ENCODE measurements at regions not wholly inside any gene's neighbourhood (a gene's known extent, or its start where the extent isn't known, plus 50 kb on each side); places are given as distances from the start of the nearest gene placed in this dataset.

DNA sequence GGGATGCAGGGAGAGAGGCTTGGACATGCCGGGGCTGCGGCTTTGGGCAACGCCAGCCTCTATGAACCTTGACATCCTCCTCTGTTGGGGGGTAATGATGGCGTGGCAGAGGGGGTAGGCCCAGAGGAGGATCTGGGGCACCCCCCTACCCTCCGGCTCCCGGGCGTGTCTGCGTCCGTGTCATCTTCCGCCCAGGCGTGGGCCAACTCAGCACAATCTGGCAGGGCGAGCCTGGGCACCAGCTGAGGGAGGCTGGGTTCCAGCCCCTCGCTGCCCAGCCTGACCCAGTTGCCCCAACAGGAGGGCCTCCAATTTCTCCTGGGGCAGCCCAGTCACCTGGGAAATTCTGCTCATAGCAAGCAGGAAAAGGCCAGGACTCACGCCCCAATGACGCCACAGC, 62.9 kb upstream of the IL17B start:
- intact Hi-C loops (cut with DNase I, micrococcal nuclease), result loop anchor here in 1 of 2 donors (5.0 kb wide), 2 partner anchors 120 to 125 kb away; no protein-coding TSS in a partner anchor
- DNase-seq, result peak in 1 of 2 donors; percentile 31
- peak; percentile 24 for ATAC-seq

DNA sequence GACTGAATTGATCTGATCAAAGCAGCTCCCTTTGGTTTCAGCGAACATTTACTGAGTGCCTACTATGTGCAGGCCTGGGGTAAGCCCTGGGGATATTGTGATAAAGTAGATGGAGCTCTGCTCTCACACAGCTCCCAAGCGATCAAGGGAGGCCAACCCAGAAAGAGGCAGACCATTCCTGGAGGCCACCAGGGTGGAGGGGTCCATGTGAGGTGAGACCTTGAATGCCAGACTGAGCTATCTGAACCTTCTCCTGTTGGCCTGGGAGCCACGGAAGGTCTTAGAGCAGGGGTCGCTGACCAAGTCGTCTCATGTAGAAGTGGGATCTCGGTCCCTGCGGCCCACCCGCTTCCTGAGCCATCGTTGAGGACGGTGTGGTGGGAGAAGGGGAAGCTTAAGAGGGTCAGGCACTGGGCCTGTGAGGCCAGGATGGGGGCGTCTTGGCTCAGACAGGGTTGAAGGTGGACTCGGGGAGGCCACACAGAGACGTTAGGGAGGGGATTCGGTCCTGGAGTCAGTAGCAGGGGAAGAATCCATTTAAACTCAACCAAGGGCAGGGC, 62.2 kb upstream of the IL17B start:
- no peak for ATAC-seq
- no peak for DNase-seq
- intact Hi-C loops (cut with DNase I, micrococcal nuclease), result loop anchor here in 1 of 2 donors (5.0 kb wide), 2 partner anchors 121 to 124 kb away; no protein-coding TSS in a partner anchor

DNA sequence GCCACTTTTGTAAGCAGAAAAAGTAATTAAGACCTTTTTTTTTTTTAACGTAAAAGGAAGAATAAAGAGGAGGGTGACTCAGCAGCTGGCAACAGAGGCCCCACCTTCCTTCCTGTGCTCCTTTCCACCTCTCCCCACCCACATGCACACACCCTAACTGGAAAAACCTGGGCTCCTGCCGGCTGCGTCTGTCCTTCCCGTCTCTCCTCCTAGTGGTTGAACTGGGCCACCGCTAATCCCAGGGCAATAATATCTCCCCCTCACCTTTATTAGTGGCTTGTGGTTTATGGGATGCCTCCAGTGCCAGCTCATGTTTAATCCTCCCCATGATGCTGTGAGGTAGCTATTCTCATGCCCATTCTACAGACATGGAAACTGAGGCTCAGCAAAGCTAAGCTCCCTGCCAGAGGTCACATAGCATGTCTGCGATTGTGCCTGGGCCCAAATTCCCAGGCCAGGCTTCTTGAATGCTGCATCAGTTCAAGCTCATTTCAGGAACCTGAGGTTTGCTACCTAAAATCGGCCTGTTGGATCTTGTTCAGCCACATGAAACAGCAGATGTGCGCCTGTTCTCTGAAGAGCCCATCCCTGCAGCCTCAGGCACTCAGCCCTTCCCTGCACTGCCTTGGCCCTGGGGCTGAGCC, 60.9 kb upstream of the IL17B start:
- ATAC-seq (peak; percentile 89), DNase-seq (peak; percentile 78 to 92)
- intact Hi-C loops (cut with DNase I, micrococcal nuclease), result loop anchor here (5.0 to 10.0 kb wide), 4 partner anchors 55 to 123 kb away; partner anchors contain the start of gene IL17B (in 1 of the 2)

DNA sequence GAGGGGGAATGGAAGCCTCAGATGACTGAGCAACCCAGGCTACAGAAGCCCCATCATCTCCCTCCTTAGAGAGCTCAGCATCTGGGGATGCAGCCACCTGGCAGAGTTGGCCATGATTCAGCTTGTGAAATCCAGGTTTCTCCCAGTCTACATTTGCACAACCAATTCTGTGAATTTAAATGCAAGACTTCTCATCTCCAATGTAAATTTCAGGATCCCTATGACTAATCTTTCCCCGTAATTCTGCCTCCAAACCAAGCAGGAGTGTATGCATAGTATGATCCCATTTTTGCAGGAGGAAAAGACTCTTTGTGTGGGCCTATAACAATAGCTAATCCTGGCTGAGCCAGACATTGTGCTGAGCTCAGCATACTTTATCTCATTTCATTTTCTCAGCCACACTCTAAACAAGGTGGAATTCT, 59.6 kb upstream of the IL17B start:
- intact Hi-C loops (cut with DNase I, micrococcal nuclease), result loop anchor here (5.0 to 10.0 kb wide), 3 partner anchors 54 to 124 kb away; partner anchors contain the start of gene IL17B (in 1 of the 2)
- DNase-seq, result no peak

DNA sequence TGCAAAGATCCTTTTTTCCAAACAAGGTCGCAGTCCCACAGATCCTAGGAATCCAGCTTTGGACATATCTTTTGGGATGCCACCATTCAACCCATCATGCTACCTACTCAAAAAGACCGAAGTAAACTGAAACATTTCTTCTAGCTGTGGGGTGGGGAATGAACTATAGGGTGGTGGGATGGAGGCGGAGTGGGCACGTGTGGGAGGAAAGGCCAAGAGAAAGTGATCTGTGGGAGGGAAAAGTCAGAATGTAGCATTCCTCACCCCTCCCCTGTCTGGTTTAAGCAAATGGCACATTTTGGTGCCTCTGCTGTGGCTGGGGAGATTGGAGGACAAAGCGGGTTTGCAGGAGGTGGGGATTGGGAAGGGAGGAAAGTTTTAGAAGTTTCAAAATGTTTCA, 59.2 kb upstream of the IL17B start:
- intact Hi-C loops (cut with DNase I, micrococcal nuclease), result loop anchor here (5.0 to 10.0 kb wide), 3 partner anchors 53 to 124 kb away; partner anchors contain the start of gene IL17B (in 1 of the 2)
- DNase-seq, result no peak
- ATAC-seq, result no peak

More for the DNA sequence above, 59.6 kb upstream of the IL17B start:
- no peak for ATAC-seq

DNA sequence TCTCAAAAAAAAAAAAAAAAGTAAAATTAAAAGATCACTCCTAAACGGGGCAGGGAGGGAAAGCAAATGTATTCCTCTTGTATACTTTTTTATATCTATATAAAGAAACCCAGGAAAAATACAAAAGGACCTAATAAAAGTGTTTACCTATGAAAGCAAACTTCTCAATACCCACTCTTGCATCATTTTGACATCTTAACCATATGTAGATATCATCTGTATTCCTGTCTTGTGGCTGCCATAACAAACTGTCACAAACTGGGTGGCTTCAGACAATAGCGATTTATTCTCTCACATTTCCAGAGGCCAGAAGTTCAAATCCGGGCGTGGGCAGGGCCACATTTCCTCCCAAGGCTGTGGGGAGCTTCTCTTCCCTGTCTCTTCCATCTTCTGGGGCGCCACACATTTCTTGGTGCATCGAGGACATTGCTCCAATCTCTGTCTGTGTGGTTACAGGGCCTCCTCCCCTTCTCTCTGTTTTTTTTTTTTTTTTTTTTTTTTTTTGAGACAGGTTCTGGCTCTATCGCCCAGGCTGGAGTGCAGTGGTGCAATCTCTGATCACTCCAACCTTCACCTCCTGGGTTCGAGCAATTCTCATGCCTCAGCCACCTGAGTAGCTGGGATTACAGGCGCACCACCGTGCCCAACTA, 58.4 kb upstream of the IL17B start:
- no peak for DNase-seq
- intact Hi-C loops (cut with DNase I, micrococcal nuclease), result loop anchor here (5.0 to 10.0 kb wide), 3 partner anchors 53 to 125 kb away; partner anchors contain the start of gene IL17B (in 1 of the 2)
- ATAC-seq, result no peak

DNA sequence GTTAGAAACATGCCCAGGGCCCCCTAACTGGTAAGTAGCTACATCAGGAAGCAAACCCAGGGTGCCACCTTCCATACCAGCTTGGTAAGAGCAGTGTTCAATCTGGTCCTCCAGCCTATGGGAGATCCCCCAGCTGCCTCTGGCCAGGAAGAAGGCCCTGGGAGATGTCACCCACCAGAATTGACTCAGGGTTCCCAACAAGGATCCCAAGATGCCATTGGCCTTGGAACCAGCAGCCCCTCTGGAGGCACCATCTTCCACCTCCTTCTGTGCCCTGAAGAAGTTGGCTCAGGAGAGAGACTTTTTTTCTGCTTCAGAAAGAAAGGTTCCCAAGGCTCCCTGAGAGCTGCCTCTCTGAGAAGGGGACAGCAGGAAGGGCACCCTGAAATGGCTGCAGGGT, 56.6 kb upstream of the IL17B start:
- intact Hi-C loops (cut with DNase I, micrococcal nuclease), result loop anchor here (5.0 to 10.0 kb wide), 3 partner anchors 51 to 127 kb away; partner anchors contain the start of gene IL17B (in 1 of the 2)
- DNase-seq (no peak), ATAC-seq (no peak)

DNA sequence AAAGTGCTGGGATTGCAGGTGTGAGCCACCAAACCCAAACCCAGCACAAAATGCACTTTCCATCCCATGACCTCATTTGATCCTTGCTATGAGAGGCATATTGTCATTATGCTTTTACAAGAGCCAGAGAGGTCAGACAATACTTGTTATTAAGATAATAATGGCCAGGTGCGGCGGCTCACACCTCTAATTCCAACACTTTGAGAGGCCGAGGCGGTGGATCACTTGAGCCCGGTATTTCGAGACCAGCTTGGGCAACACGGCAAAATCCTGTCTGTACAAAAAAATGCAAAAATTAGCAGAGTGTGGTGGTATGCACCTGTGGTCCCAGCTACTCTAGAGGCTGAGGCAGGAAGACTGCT, 55.9 kb upstream of the IL17B start:
- no peak for DNase-seq
- intact Hi-C loops (cut with DNase I, micrococcal nuclease), result loop anchor here (5.0 to 10.0 kb wide), 3 partner anchors 50 to 127 kb away; partner anchors contain the start of gene IL17B (in 1 of the 2)
- no peak for ATAC-seq

DNA sequence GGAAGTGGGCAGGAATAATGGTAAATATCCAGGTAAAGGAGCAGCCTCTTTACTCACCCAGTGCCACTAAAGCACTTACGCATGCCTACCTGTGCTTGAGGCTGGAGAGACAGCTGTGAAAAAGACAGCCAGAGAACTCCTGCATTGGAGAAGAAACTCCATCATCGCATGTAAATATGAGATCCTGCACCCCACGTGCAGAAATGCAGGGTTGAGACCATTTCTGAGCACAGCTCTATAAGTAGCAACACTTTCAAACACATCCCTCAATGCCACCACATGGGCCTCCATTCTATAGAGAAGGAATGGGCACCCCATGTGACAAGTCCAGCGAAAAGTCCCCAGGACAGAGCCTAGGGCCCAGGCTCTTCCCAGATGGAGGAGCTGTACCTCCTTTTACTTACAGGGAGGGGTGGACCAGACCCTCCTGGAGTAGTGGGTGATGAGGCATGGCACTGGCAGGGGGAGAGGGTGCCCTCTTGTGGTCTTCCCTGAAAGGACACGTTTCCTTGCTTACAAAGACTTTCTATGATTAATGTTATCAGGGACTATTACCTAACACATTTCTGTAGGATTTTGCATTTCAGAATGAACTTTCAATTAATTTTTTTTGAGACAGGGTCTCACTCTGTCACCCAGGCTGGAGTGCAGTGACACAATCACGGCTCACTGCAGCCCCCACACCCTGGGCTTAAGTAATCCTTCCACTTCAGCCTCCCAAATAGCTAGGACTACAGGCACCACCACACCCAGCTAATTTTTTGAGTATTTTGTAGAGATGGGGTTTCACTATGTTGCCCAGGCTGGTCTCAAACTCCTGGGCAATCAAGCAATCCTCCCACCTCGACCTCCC, 55.3 kb upstream of the IL17B start:
- DNase-seq (peak in 1 of 2 donors; percentile 69), ATAC-seq (peak; percentile 36)
- intact Hi-C loops (cut with DNase I, micrococcal nuclease), result loop anchor here (5.0 to 10.0 kb wide), 3 partner anchors 50 to 128 kb away; partner anchors contain the start of gene IL17B (in 1 of the 2)

DNA sequence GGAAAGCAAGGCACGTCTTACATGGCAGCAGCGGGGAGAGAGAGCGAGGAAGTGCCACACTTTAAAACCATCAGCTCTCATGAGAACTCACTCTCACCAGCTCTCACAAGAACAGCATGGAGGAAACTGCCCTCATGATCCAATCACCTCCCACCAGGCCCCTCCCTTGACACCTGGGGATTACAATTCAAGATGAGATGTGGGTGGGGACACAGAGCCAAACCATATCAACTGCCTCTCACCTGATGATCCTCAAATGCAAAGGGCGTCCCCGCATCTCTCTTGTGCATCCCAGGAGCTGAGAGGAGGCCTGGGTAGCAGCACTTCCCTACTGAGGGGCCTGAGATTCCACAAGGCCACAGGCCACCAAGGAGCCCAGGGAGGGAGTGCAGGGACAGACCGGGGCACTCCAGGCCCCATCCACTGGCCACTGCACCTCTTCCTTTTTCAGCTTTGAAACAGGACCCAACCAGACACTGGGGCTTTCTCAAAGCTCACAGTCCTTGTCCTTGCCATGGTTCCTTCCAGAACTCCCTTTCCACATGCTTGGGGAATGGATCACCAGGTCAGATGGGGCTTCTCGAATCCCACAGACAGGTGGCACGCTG, 54.5 kb upstream of the IL17B start:
- ATAC-seq, result no peak
- intact Hi-C loops (cut with DNase I, micrococcal nuclease), result loop anchor here (10.0 kb wide), 2 partner anchors 49 to 59 kb away; partner anchors contain the start of gene IL17B (in 1 of the 2)
- DNase-seq, result no peak

DNA sequence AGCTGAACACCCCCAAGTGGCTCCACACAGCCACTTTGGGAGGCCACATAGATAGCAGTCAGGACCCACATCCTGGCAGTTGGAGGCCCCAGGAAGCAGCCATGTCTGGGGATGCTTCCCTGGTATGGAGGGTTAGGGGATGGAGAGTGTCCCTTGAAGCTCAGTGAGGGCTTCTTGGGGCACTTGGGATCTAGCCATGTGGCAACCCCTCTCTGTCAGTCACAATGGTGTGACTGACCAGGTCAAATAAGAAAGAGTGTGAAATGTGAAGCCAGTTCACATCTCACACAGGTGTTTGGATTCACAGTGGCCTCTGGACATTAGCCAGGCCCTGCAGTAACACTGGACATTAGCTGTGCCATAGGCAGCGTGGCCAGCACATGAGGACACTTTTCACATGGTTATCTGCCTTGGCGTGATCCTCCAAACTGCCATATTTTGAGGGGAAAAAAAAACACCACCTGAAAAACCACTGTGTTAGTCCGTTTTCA, 53.9 kb upstream of the IL17B start:
- no peak for DNase-seq
- ATAC-seq, result peak; percentile 15
- intact Hi-C loops (cut with DNase I, micrococcal nuclease), result loop anchor here (10.0 kb wide), 2 partner anchors 48 to 58 kb away; partner anchors contain the start of gene IL17B (in 1 of the 2)

DNA sequence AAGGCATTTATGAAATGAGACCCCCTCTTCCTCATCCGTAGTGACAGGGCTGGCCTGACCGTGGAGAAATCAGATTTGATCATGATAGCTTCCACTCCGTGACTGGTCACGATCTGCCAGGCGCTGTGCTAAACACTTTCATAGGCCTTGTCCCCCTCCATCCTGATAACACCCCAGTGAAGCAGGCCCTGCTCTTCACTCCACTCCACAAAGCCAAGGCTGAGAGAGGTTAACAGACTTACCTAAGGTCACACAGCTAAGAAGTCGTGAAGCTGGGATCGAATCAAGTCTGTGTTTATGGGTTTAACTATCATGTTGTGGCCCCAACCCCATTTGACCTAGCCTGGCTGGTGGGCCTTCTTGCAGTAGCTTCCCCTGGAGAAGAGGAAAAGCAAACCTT, 53.3 kb upstream of the IL17B start:
- DNase-seq, result no peak
- ATAC-seq, result peak; percentile 2
- intact Hi-C loops (cut with DNase I, micrococcal nuclease), result loop anchor here (10.0 kb wide), 2 partner anchors 48 to 58 kb away; partner anchors contain the start of gene IL17B (in 1 of the 2)

DNA sequence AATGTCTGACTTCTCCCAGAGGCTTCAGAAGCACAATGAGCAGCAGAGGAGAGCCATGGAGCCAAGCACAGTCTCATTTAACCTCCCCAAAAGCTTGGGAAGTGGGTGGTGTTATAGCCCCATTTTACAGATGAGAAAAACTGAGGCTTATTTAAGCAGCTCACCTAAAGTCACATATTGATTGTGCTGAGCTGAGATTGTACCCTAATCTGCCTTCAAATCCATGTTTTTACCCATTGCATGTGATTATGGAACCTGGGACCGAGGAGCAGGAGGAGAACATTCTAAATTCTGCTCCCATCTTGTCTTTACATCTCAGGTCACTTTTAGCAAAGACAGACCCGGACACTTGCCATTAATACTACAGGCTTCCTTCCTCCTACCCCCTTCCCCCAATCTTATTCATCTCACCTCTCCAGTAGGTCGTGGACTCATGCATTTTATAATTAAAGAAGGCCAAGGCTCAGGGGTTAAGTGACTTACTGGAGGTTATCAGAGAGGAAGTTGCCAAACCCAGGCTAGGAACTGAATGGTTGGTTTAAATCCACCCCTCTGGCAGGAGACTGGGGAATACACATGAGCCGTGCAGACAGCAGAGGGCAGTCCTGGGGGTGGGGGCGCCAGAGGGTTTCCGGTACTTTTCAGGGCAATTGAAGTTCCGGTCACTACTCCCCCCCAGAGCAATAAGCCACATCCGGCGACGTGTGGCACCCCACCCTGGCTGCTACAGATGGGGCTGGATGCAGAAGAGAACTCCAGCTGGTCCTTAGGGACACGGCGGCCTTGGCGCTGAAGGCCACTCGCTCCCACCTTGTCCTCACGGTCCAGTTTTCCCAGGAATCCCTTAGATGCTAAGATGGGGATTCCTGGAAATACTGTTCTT, 51.0 kb upstream of the IL17B start:
- peak in 1 of 2 donors; percentile 52 for DNase-seq
- peak; percentile 4 for ATAC-seq
- intact Hi-C loops (cut with DNase I, micrococcal nuclease), result loop anchor here (10.0 kb wide), 2 partner anchors 45 to 55 kb away; partner anchors contain the start of gene IL17B (in 1 of the 2)

Data from left colon (tissue), 2 donors.